ENCODE measurements at regions not wholly inside any gene's neighbourhood (a gene's known extent, or its start where the extent isn't known, plus 50 kb on each side); places are given as distances from the start of the nearest gene placed in this dataset.
"Not testable (repeated sequence)": the region's sequence is repeated elsewhere in the genome, so short reads cannot be mapped to it uniquely, and the experiment has no call there.

DNA sequence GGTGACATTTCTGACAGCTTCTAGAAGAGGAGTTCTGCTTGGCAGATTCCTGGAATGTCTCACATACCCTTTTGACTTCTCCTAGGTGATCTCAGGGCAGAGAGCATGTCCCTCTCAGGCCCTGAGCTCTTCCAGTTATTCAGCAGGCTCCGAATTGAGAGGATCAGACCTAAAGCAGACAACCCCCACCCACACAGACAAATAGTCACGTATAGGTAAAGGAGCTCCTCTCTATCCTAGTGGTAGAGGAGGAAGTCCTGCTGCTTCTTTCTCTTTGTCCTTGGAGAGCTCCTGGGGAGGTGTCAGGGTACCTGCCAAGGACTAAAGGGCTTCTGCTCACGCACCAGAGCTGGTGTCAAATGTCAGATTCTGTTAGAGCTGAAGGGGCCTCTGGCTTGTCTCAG is 128.1 kb downstream of the IER5 start:
- Histone ChIP-seq H3K9ac (ENCODE audit: low read depth in 1 of 3, low read length in 3 of 3) (no peak overlapping the region), H3K36me3 (ENCODE audit: control insufficient read depth in 3 of 3, insufficient read depth in 3 of 3, low read length in 3 of 3) (no peaks in the 10 kb centered on the region), H3K27ac (ENCODE audit: low read depth, low read length) (no peak overlapping the region), H3K4me1 (ENCODE audit: control insufficient read depth in 3 of 3, insufficient read depth in 3 of 3, low read length in 3 of 3) (peaks cover 0 to 4% (median 0%) of the 10 kb centered on the region in 3 donors), H3K27me3 (ENCODE audit: control insufficient read depth in 3 of 3, insufficient read depth in 3 of 3, low read length in 3 of 3) (peaks cover 0 to 9% (median 5%) of the 10 kb centered on the region in 3 donors), H3K4me3 (ENCODE audit: low read length in 3 of 3) (no peak overlapping the region), H3K9me3 (ENCODE audit: control insufficient read depth in 3 of 3, low read length in 3 of 3) (no peaks in the 10 kb centered on the region)

DNA sequence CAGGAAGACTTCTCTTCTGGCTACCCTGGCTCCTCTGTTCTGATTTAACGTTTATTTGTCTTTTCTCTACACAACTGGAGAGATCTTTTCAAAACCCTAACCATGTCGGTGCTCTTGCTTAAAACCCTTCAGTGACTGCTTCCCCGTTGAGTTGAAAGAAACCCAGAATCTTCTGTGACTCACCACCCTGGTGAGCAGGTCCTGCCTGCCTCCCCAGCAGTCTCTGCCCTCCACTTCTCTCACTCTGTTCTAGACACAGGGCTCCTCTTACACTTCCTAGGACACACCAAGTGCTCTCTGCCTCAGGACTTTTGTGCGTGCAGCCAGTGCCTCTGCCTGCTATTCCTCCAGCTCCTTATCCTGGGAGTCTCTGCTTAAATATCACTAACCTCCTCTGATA is 131.4 kb downstream of the IER5 start:
- Histone ChIP-seq H3K4me3 (ENCODE audit: low read length in 3 of 3) (no peak overlapping the region), H3K27ac (ENCODE audit: low read depth, low read length) (no peak overlapping the region), H3K4me1 (ENCODE audit: control insufficient read depth in 3 of 3, insufficient read depth in 3 of 3, low read length in 3 of 3) (peaks cover 0 to 4% (median 0%) of the 10 kb centered on the region in 3 donors), H3K9me3 (ENCODE audit: control insufficient read depth in 3 of 3, low read length in 3 of 3) (peaks cover 0 to 3% (median 0%) of the 10 kb centered on the region in 3 donors), H3K27me3 (ENCODE audit: control insufficient read depth in 3 of 3, insufficient read depth in 3 of 3, low read length in 3 of 3) (peaks cover 0 to 9% (median 9%) of the 10 kb centered on the region in 3 donors), H3K9ac (ENCODE audit: low read depth in 1 of 3, low read length in 3 of 3) (no peak overlapping the region), H3K36me3 (ENCODE audit: control insufficient read depth in 3 of 3, insufficient read depth in 3 of 3, low read length in 3 of 3) (no peaks in the 10 kb centered on the region)

DNA sequence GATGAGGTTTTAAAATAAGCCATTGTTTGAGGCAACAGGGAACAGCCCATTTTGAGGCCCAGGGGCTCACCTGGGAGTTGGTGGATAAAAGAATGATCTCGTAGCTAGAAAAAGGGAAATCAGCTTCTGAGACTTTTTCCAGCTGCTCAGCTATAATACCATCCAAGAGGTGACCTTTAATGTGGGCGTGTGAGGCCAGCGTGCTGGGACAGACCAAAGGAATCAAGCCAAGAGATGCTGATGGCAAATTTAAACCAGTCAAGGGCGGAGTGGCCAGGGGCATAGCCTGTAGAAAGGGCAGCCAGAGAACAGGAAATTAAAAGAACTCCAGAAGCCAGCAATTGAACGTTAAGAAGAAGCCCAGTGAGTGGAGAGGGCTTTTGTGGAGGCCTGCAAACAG is 132.6 kb downstream of the IER5 start:
- peaks cover 0 to 9% (median 9%) of the 10 kb centered on the region in 3 donors for H3K27me3 ChIP-seq (ENCODE audit: control insufficient read depth in 3 of 3, insufficient read depth in 3 of 3, low read length in 3 of 3)
- H3K36me3 ChIP-seq (ENCODE audit: control insufficient read depth in 3 of 3, insufficient read depth in 3 of 3, low read length in 3 of 3): no peaks in the 10 kb centered on the region
- no peak overlapping the region for H3K9ac ChIP-seq (ENCODE audit: low read depth in 1 of 3, low read length in 3 of 3)
- H3K27ac ChIP-seq (ENCODE audit: low read depth, low read length): no peak overlapping the region
- peaks cover 0 to 4% (median 0%) of the 10 kb centered on the region in 3 donors for H3K4me1 ChIP-seq (ENCODE audit: control insufficient read depth in 3 of 3, insufficient read depth in 3 of 3, low read length in 3 of 3)
- peaks cover 0 to 3% (median 0%) of the 10 kb centered on the region in 3 donors for H3K9me3 ChIP-seq (ENCODE audit: control insufficient read depth in 3 of 3, low read length in 3 of 3)
- H3K4me3 ChIP-seq (ENCODE audit: low read length in 3 of 3): no peak overlapping the region

GRCh38 chr1:181222972-181223505 is 134.5 kb downstream of the IER5 start:
- H3K9ac ChIP-seq (ENCODE audit: low read depth in 1 of 3, low read length in 3 of 3): no peak overlapping the region
- H3K27me3 ChIP-seq (ENCODE audit: control insufficient read depth in 3 of 3, insufficient read depth in 3 of 3, low read length in 3 of 3): peaks cover 0 to 9% (median 6%) of the 10 kb centered on the region in 3 donors
- peaks cover 0 to 4% (median 0%) of the 10 kb centered on the region in 3 donors for H3K4me1 ChIP-seq (ENCODE audit: control insufficient read depth in 3 of 3, insufficient read depth in 3 of 3, low read length in 3 of 3)
- no peak overlapping the region for H3K4me3 ChIP-seq (ENCODE audit: low read length in 3 of 3)
- no peak overlapping the region for H3K27ac ChIP-seq (ENCODE audit: low read depth, low read length)
- H3K36me3 ChIP-seq (ENCODE audit: control insufficient read depth in 3 of 3, insufficient read depth in 3 of 3, low read length in 3 of 3): no peaks in the 10 kb centered on the region
- peaks cover 0 to 4% (median 4%) of the 10 kb centered on the region in 3 donors for H3K9me3 ChIP-seq (ENCODE audit: control insufficient read depth in 3 of 3, low read length in 3 of 3)

DNA sequence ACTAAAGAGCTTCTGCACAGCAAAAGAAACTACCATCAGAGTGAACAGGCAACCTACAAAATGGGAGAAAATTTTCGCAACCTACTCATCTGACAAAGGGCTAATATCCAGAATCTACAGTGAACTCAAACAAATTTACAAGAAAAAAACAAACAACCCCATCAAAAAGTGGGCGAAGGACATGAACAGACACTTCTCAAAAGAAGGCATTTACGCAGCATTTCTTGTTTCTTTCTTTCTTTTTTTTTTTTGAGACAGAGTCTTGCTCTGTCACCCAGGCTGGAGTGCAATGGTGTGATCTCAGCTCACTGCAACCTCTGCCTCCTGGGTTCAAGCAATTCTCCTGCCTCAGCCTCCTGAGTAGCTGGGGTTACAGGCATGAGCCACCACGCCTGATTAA is 138.2 kb downstream of the IER5 start:
- H3K27ac ChIP-seq (ENCODE audit: low read depth, low read length); H3K36me3 ChIP-seq (ENCODE audit: control insufficient read depth in 3 of 3, insufficient read depth in 3 of 3, low read length in 3 of 3); H3K27me3 ChIP-seq (ENCODE audit: control insufficient read depth in 3 of 3, insufficient read depth in 3 of 3, low read length in 3 of 3); H3K9me3 ChIP-seq (ENCODE audit: control insufficient read depth in 3 of 3, low read length in 3 of 3); H3K9ac ChIP-seq (ENCODE audit: low read depth in 1 of 3, low read length in 3 of 3); H3K4me3 ChIP-seq (ENCODE audit: low read length in 3 of 3); H3K4me1 ChIP-seq (ENCODE audit: control insufficient read depth in 3 of 3, insufficient read depth in 3 of 3, low read length in 3 of 3): not testable (repeated sequence)

DNA sequence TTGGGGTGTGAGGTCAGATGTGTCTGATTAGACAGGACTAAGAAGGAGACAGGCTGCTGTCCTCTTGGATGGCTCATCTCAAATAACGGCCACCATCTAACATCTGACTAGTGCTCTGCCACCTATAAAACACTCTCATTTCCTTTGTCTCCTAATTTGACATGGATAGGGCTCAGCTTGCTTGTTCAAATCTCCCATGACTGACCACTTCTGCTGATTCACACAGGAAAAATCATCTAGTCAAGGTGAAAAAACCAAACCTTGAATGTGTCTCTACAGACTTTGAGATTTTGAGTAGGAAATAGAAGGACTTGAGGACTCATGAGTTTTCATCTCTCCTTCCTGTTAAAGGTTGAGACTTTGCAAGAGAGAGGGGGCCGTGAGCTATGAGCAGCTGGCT is 150.6 kb downstream of the IER5 start:
- Histone ChIP-seq H3K4me3 (ENCODE audit: low read length in 3 of 3) (no peak overlapping the region), H3K27me3 (ENCODE audit: control insufficient read depth in 3 of 3, insufficient read depth in 3 of 3, low read length in 3 of 3) (no peaks in the 10 kb centered on the region), H3K9me3 (ENCODE audit: control insufficient read depth in 3 of 3, low read length in 3 of 3) (no peaks in the 10 kb centered on the region), H3K36me3 (ENCODE audit: control insufficient read depth in 3 of 3, insufficient read depth in 3 of 3, low read length in 3 of 3) (no peaks in the 10 kb centered on the region), H3K9ac (ENCODE audit: low read depth in 1 of 3, low read length in 3 of 3) (no peak overlapping the region), H3K4me1 (ENCODE audit: control insufficient read depth in 3 of 3, insufficient read depth in 3 of 3, low read length in 3 of 3) (no peaks in the 10 kb centered on the region), H3K27ac (ENCODE audit: low read depth, low read length) (no peak overlapping the region)

DNA sequence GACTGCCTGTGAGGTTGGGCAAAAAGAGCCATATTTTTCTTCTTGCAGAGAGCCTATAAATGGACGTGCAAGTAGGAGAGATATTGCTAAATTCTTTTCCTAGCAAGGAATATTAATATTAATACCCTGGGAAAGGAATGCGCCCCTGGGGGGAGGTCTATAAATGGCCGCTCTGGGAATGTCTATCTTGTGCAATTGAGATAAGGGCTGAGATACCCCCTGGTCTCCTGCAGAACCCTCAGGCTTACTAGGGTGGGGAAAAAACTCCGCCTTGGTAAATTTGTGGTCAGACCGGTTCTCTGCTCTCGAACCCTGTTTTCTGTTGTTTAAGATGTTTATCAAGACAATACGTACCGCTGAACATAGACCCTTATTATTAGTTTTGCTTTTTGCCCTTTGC is 157.8 kb downstream of the IER5 start:
- not testable (repeated sequence) for H3K9me3 ChIP-seq (ENCODE audit: control insufficient read depth in 3 of 3, low read length in 3 of 3)

GRCh38 chr1:181248361-181248760 is 159.9 kb downstream of the IER5 start:
- not testable (repeated sequence) for H3K36me3 ChIP-seq (ENCODE audit: control insufficient read depth in 3 of 3, insufficient read depth in 3 of 3, low read length in 3 of 3); H3K9ac ChIP-seq (ENCODE audit: low read depth in 1 of 3, low read length in 3 of 3); H3K27me3 ChIP-seq (ENCODE audit: control insufficient read depth in 3 of 3, insufficient read depth in 3 of 3, low read length in 3 of 3); H3K4me1 ChIP-seq (ENCODE audit: control insufficient read depth in 3 of 3, insufficient read depth in 3 of 3, low read length in 3 of 3); H3K9me3 ChIP-seq (ENCODE audit: control insufficient read depth in 3 of 3, low read length in 3 of 3); H3K4me3 ChIP-seq (ENCODE audit: low read length in 3 of 3); H3K27ac ChIP-seq (ENCODE audit: low read depth, low read length)

More for the DNA sequence above, 157.8 kb downstream of the IER5 start:
- H3K27me3 ChIP-seq (ENCODE audit: control insufficient read depth in 3 of 3, insufficient read depth in 3 of 3, low read length in 3 of 3); H3K9ac ChIP-seq (ENCODE audit: low read depth in 1 of 3, low read length in 3 of 3); H3K27ac ChIP-seq (ENCODE audit: low read depth, low read length); H3K4me1 ChIP-seq (ENCODE audit: control insufficient read depth in 3 of 3, insufficient read depth in 3 of 3, low read length in 3 of 3); H3K36me3 ChIP-seq (ENCODE audit: control insufficient read depth in 3 of 3, insufficient read depth in 3 of 3, low read length in 3 of 3); H3K4me3 ChIP-seq (ENCODE audit: low read length in 3 of 3): not testable (repeated sequence)

DNA sequence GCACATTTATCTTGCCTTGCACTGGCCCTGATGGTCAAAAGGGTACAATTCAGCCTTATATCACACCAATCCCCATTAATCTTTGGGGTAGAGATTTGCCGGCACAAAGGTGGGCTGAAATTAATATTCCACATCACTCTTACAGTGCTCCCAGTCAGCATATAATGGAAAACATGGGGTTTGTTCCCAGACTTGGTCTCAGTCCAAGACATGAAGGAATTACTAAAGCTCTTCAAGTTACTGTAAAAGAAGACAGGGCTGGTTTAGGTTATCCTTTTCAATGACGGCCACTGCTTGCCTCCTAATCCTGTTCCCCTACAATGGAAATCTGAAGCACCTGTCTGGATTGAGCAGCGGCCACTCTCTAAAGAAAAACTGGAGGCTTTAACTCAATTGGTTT is 160.7 kb downstream of the IER5 start:
- no peaks in the 10 kb centered on the region for H3K27me3 ChIP-seq (ENCODE audit: control insufficient read depth in 3 of 3, insufficient read depth in 3 of 3, low read length in 3 of 3)
- peaks cover 0 to 3% (median 0%) of the 10 kb centered on the region in 3 donors for H3K4me1 ChIP-seq (ENCODE audit: control insufficient read depth in 3 of 3, insufficient read depth in 3 of 3, low read length in 3 of 3)
- no peaks in the 10 kb centered on the region for H3K9me3 ChIP-seq (ENCODE audit: control insufficient read depth in 3 of 3, low read length in 3 of 3)
- no peak overlapping the region for H3K27ac ChIP-seq (ENCODE audit: low read depth, low read length)
- no peak overlapping the region for H3K9ac ChIP-seq (ENCODE audit: low read depth in 1 of 3, low read length in 3 of 3)
- no peak overlapping the region for H3K4me3 ChIP-seq (ENCODE audit: low read length in 3 of 3)
- H3K36me3 ChIP-seq (ENCODE audit: control insufficient read depth in 3 of 3, insufficient read depth in 3 of 3, low read length in 3 of 3): no peaks in the 10 kb centered on the region

GRCh38 chr1:181250038-181250437 is 161.5 kb downstream of the IER5 start:
- Histone ChIP-seq H3K9ac (ENCODE audit: low read depth in 1 of 3, low read length in 3 of 3) (no peak overlapping the region), H3K4me1 (ENCODE audit: control insufficient read depth in 3 of 3, insufficient read depth in 3 of 3, low read length in 3 of 3) (peaks cover 0 to 3% (median 0%) of the 10 kb centered on the region in 3 donors), H3K27me3 (ENCODE audit: control insufficient read depth in 3 of 3, insufficient read depth in 3 of 3, low read length in 3 of 3) (no peaks in the 10 kb centered on the region), H3K36me3 (ENCODE audit: control insufficient read depth in 3 of 3, insufficient read depth in 3 of 3, low read length in 3 of 3) (no peaks in the 10 kb centered on the region), H3K9me3 (ENCODE audit: control insufficient read depth in 3 of 3, low read length in 3 of 3) (no peaks in the 10 kb centered on the region), H3K27ac (ENCODE audit: low read depth, low read length) (no peak overlapping the region), H3K4me3 (ENCODE audit: low read length in 3 of 3) (no peak overlapping the region)

All from skeletal muscle tissue (tissue), 3 donors.